ENCODE measurements at regions not wholly inside any gene's neighbourhood (a gene's known extent, or its start where the extent isn't known, plus 50 kb on each side); places are given as distances from the start of the nearest gene placed in this dataset.
"Not testable (repeated sequence)": the region's sequence is repeated elsewhere in the genome, so short reads cannot be mapped to it uniquely, and the experiment has no call there.

GRCh38 chr20:55079917-55080316, 604.5 kb downstream of the DOK5 start:
- no peak for DNase-seq
- Mint-ChIP-seq H3K4me3 (no peak overlapping the region), H3K9me3 (peaks cover 3% of the 10 kb centered on the region), H3K27ac (no peak overlapping the region), H3K4me1 (ENCODE audit: low read depth) (no peaks in the 10 kb centered on the region), H3K27me3 (ENCODE audit: low read depth) (no peaks in the 10 kb centered on the region), H3K36me3 (ENCODE audit: low read depth) (no peaks in the 10 kb centered on the region)
- CTCF ChIA-PET: no interaction called here
- intact Hi-C loops (cut with micrococcal nuclease): no loop called here

- H3K27ac Mint-ChIP-seq; H3K4me3 Mint-ChIP-seq; CTCF ChIA-PET; H3K36me3 Mint-ChIP-seq (ENCODE audit: low read depth); H3K9me3 Mint-ChIP-seq; DNase-seq; H3K4me1 Mint-ChIP-seq (ENCODE audit: low read depth); intact Hi-C loops (cut with micrococcal nuclease); H3K27me3 Mint-ChIP-seq (ENCODE audit: low read depth): not testable (repeated sequence)
Observed at GRCh38 chr20:55074266-55074840, 599.0 kb downstream of the DOK5 start.

- DNase-seq: no peak
- Mint-ChIP-seq H3K27me3 (ENCODE audit: low read depth) (no peaks in the 10 kb centered on the region), H3K4me1 (ENCODE audit: low read depth) (no peaks in the 10 kb centered on the region), H3K4me3 (no peak overlapping the region), H3K36me3 (ENCODE audit: low read depth) (no peaks in the 10 kb centered on the region), H3K9me3 (peaks cover 17% of the 10 kb centered on the region), H3K27ac (no peak overlapping the region)
- intact Hi-C loops (cut with micrococcal nuclease): no loop called here
- CTCF ChIA-PET: no interaction called here
Observed at GRCh38 chr20:55070001-55070400, 594.6 kb downstream of the DOK5 start.

DNA sequence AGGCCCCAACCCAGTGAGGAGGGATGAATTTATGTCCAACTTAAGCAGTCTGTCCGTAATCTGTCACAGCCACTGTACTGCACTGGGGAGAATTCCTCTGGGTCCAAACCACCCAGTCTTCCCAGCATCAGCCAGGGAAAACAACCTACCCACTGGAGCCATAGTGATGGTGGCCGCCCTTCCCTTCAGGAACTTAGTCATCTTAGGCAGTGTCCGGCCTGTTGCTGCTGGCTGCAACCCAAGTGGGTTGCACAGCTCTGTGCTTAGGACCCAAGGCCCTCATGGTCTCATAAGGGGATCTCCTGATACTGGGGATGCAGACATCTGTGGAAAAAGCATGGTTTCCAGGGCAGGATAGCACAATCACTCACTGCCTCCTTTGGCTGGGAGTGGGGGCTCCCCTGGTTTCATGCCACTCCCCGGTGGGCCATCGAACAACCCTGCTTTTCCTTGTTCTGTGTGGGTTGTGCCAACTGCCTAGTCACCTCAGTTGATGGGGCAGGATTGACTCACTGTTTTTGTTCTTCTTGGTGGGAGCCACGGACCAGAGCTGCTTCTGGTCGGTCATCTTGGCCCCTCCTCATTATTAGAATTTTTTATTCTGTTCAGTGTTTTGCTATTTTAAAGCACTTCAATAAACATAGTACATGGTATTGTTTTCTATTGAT, 591.9 kb downstream of the DOK5 start:
- Mint-ChIP-seq H3K36me3 (ENCODE audit: low read depth) (no peaks in the 10 kb centered on the region), H3K27ac (no peak overlapping the region), H3K27me3 (ENCODE audit: low read depth) (no peaks in the 10 kb centered on the region), H3K4me1 (ENCODE audit: low read depth) (no peaks in the 10 kb centered on the region), H3K4me3 (no peak overlapping the region), H3K9me3 (peaks cover 29% of the 10 kb centered on the region)
- CTCF ChIA-PET: no interaction called here
- intact Hi-C loops (cut with micrococcal nuclease): no loop called here
- DNase-seq: no peak

GRCh38 chr20:55058938-55059337, 583.5 kb downstream of the DOK5 start:
- no peaks in the 10 kb centered on the region for H3K4me1 Mint-ChIP-seq (ENCODE audit: low read depth)
- H3K27me3 Mint-ChIP-seq (ENCODE audit: low read depth): no peaks in the 10 kb centered on the region
- no peak for DNase-seq
- intact Hi-C loops (cut with micrococcal nuclease): no loop called here
- no peak overlapping the region for H3K4me3 Mint-ChIP-seq
- no peak overlapping the region for H3K27ac Mint-ChIP-seq
- CTCF ChIA-PET: no interaction called here
- H3K9me3 Mint-ChIP-seq: peaks cover 8% of the 10 kb centered on the region
- no peaks in the 10 kb centered on the region for H3K36me3 Mint-ChIP-seq (ENCODE audit: low read depth)

GRCh38 chr20:55057779-55058415, 582.5 kb downstream of the DOK5 start:
- no peak overlapping the region for H3K4me3 Mint-ChIP-seq
- CTCF ChIA-PET: no interaction called here

GRCh38 chr20:55054453-55054852, 579.1 kb downstream of the DOK5 start:
- H3K36me3 Mint-ChIP-seq (ENCODE audit: low read depth): no peaks in the 10 kb centered on the region
- no peaks in the 10 kb centered on the region for H3K9me3 Mint-ChIP-seq
- H3K27ac Mint-ChIP-seq: no peak overlapping the region
- no peak overlapping the region for H3K4me3 Mint-ChIP-seq
- H3K27me3 Mint-ChIP-seq (ENCODE audit: low read depth): no peaks in the 10 kb centered on the region
- CTCF ChIA-PET: no interaction called here
- H3K4me1 Mint-ChIP-seq (ENCODE audit: low read depth): no peaks in the 10 kb centered on the region
- intact Hi-C loops (cut with micrococcal nuclease): no loop called here
- DNase-seq: no peak

More at GRCh38 chr20:55057779-55058415, 582.5 kb downstream of the DOK5 start:
- H3K27me3 Mint-ChIP-seq (ENCODE audit: low read depth): no peaks in the 10 kb centered on the region
- no peak overlapping the region for H3K27ac Mint-ChIP-seq
- intact Hi-C loops (cut with micrococcal nuclease): no loop called here
- DNase-seq: no peak
- H3K36me3 Mint-ChIP-seq (ENCODE audit: low read depth): no peaks in the 10 kb centered on the region
- H3K4me1 Mint-ChIP-seq (ENCODE audit: low read depth): no peaks in the 10 kb centered on the region
- no peaks in the 10 kb centered on the region for H3K9me3 Mint-ChIP-seq

DNA sequence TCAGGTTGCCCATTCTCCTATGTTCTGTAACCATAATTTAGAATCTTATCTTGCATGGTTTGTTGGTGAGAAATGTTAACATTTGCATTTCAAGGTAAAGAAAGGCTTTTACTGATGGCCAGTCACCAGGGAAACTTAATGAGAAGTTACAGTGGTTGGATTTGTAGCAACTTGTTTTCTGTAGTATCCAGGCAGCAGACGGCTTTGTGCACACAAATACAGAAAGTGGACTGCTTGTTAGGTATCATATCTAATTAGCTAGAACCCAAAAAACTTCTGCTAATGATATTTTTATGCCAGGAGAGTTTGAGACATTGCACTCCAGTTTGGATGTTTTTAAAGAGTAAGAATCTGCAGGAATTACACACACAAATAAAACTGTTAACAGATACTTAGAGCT, 578.0 kb downstream of the DOK5 start:
- no peaks in the 10 kb centered on the region for H3K9me3 Mint-ChIP-seq
- no peak overlapping the region for H3K27ac Mint-ChIP-seq
- intact Hi-C loops (cut with micrococcal nuclease): no loop called here
- H3K36me3 Mint-ChIP-seq (ENCODE audit: low read depth): no peaks in the 10 kb centered on the region
- no peak overlapping the region for H3K4me3 Mint-ChIP-seq
- no peaks in the 10 kb centered on the region for H3K4me1 Mint-ChIP-seq (ENCODE audit: low read depth)
- H3K27me3 Mint-ChIP-seq (ENCODE audit: low read depth): no peaks in the 10 kb centered on the region
- DNase-seq: no peak
- CTCF ChIA-PET: no interaction called here

DNA sequence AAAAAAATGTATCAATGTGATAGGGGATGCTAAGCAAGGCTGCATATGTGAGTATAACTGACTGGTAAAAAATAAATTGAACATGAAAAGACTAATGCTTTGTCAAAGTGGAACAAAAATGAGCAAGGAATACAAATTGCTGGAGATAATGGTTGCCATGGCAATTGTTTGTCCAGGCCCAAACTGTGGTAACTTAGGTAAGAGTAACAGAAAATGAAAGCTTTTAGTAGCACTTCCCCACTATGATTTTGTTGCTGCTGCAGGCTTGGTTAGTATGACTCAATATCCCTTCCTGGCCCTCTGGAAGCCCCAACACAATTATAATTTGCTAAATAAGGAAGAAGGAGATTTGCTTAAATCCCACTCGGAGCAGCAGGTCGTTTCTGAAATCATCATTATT, 577.1 kb downstream of the DOK5 start:
- intact Hi-C loops (cut with micrococcal nuclease): no loop called here
- DNase-seq: no peak
- H3K27me3 Mint-ChIP-seq (ENCODE audit: low read depth): no peaks in the 10 kb centered on the region
- CTCF ChIA-PET: no interaction called here
- no peak overlapping the region for H3K27ac Mint-ChIP-seq
- H3K36me3 Mint-ChIP-seq (ENCODE audit: low read depth): no peaks in the 10 kb centered on the region
- H3K4me1 Mint-ChIP-seq (ENCODE audit: low read depth): no peaks in the 10 kb centered on the region
- no peaks in the 10 kb centered on the region for H3K9me3 Mint-ChIP-seq
- H3K4me3 Mint-ChIP-seq: no peak overlapping the region

- CTCF ChIA-PET: no interaction called here
- no peaks in the 10 kb centered on the region for H3K4me1 Mint-ChIP-seq (ENCODE audit: low read depth)
- H3K36me3 Mint-ChIP-seq (ENCODE audit: low read depth): no peaks in the 10 kb centered on the region
- peaks cover 3% of the 10 kb centered on the region for H3K27me3 Mint-ChIP-seq (ENCODE audit: low read depth)
- peaks cover 7% of the 10 kb centered on the region for H3K9me3 Mint-ChIP-seq
- no peak for DNase-seq
- intact Hi-C loops (cut with micrococcal nuclease): no loop called here
- H3K27ac Mint-ChIP-seq: no peak overlapping the region
- no peak overlapping the region for H3K4me3 Mint-ChIP-seq
Observed at GRCh38 chr20:55038684-55039083, 563.3 kb downstream of the DOK5 start.

- intact Hi-C loops (cut with micrococcal nuclease): no loop called here
Observed at GRCh38 chr20:55031971-55032370, 556.6 kb downstream of the DOK5 start.

GRCh38 chr20:55014766-55015165, 539.4 kb downstream of the DOK5 start:
- Mint-ChIP-seq H3K9me3 (no peaks in the 10 kb centered on the region), H3K27ac (no peak overlapping the region), H3K36me3 (ENCODE audit: low read depth) (no peaks in the 10 kb centered on the region), H3K27me3 (ENCODE audit: low read depth) (no peaks in the 10 kb centered on the region), H3K4me1 (ENCODE audit: low read depth) (no peaks in the 10 kb centered on the region), H3K4me3 (no peak overlapping the region)
- no peak for DNase-seq
- CTCF ChIA-PET: no interaction called here
- intact Hi-C loops (cut with micrococcal nuclease): no loop called here

More at GRCh38 chr20:55031971-55032370, 556.6 kb downstream of the DOK5 start:
- Mint-ChIP-seq H3K4me1 (ENCODE audit: low read depth) (no peaks in the 10 kb centered on the region), H3K4me3 (no peak overlapping the region), H3K27ac (no peak overlapping the region), H3K9me3 (peaks cover 1% of the 10 kb centered on the region), H3K36me3 (ENCODE audit: low read depth) (no peaks in the 10 kb centered on the region), H3K27me3 (ENCODE audit: low read depth) (no peaks in the 10 kb centered on the region)
- no peak for DNase-seq
- CTCF ChIA-PET: interaction anchor here (0.6 kb wide), 1 partner anchor 11 kb away, joined by 3 read pairs; no protein-coding TSS in a partner anchor

GRCh38 chr20:55010761-55011160, 535.4 kb downstream of the DOK5 start:
- DNase-seq: no peak
- intact Hi-C loops (cut with micrococcal nuclease): no loop called here
- H3K27me3 Mint-ChIP-seq (ENCODE audit: low read depth): no peaks in the 10 kb centered on the region
- H3K4me3 Mint-ChIP-seq: no peak overlapping the region
- no peak overlapping the region for H3K27ac Mint-ChIP-seq
- CTCF ChIA-PET: no interaction called here
- no peaks in the 10 kb centered on the region for H3K9me3 Mint-ChIP-seq
- H3K36me3 Mint-ChIP-seq (ENCODE audit: low read depth): no peaks in the 10 kb centered on the region
- H3K4me1 Mint-ChIP-seq (ENCODE audit: low read depth): no peaks in the 10 kb centered on the region
